NCI-H446 (cell line): ENCODE measurements at regions not wholly inside any gene's neighbourhood (a gene's known extent, or its start where the extent isn't known, plus 50 kb on each side); places are given as distances from the start of the nearest gene placed in this dataset.
"Not testable (repeated sequence)": the region's sequence is repeated elsewhere in the genome, so short reads cannot be mapped to it uniquely, and the experiment has no call there.

Experiments used
- DNase-seq, 2 experiments: peaks; one replicate each; lab custom pipeline; 2025; lab: John Stamatoyannopoulos, UW

GRCh38 chr13:34695063-34695462, 247.0 kb upstream of the NBEA start:
- no peak for DNase-seq

GRCh38 chr13:34696296-34696695, 245.8 kb upstream of the NBEA start:
- DNase-seq, result no peak

GRCh38 chr13:34696741-34697140, 245.3 kb upstream of the NBEA start:
- DNase-seq, result no peak

GRCh38 chr13:34698945-34699344, 243.1 kb upstream of the NBEA start:
- no peak for DNase-seq

- DNase-seq, result no peak
Observed at GRCh38 chr13:34700155-34700554, 241.9 kb upstream of the NBEA start.

GRCh38 chr13:34701919-34702318, 240.2 kb upstream of the NBEA start:
- no peak for DNase-seq

- no peak for DNase-seq
Observed at GRCh38 chr13:34708566-34709313, 233.3 kb upstream of the NBEA start.

- no peak for DNase-seq
Observed at GRCh38 chr13:34719060-34719875, 222.8 kb upstream of the NBEA start.

GRCh38 chr13:34720618-34721017, 221.5 kb upstream of the NBEA start:
- DNase-seq, result no peak

- no peak for DNase-seq
Observed at GRCh38 chr13:34721631-34722595, 220.2 kb upstream of the NBEA start.

- DNase-seq, result no peak
Observed at GRCh38 chr13:34722922-34723321, 219.1 kb upstream of the NBEA start.

GRCh38 chr13:34730961-34731360, 211.1 kb upstream of the NBEA start:
- no peak for DNase-seq

GRCh38 chr13:34731486-34731885, 210.6 kb upstream of the NBEA start:
- DNase-seq, result no peak

GRCh38 chr13:34733721-34734120, 208.3 kb upstream of the NBEA start:
- no peak for DNase-seq

- DNase-seq, result no peak
Observed at GRCh38 chr13:34734932-34735331, 207.1 kb upstream of the NBEA start.

GRCh38 chr13:34738254-34738992, 203.6 kb upstream of the NBEA start:
- peak in 1 of 2 experiments; percentile 37 for DNase-seq

GRCh38 chr13:34747056-34747455, 195.0 kb upstream of the NBEA start:
- DNase-seq, result not testable (repeated sequence)

- no peak for DNase-seq
Observed at GRCh38 chr13:34747507-34747906, 194.6 kb upstream of the NBEA start.

- DNase-seq, result peak; percentile 11 to 55
Observed at GRCh38 chr13:34748073-34748472, 194.0 kb upstream of the NBEA start.

- DNase-seq, result no peak
Observed at GRCh38 chr13:34748596-34748995, 193.5 kb upstream of the NBEA start.

GRCh38 chr13:34749046-34749445, 193.0 kb upstream of the NBEA start:
- DNase-seq, result no peak
